H9 (cell line): ENCODE measurements at regions not wholly inside any gene's neighbourhood (a gene's known extent, or its start where the extent isn't known, plus 50 kb on each side); places are given as distances from the start of the nearest gene placed in this dataset.

ENCODE experiments used
- DNase-seq: peaks from one replicate; pipeline ENCODE4 v3.0.0-alpha.2; 2017
- H2AFZ ChIP-seq: one replicate; pipeline ENCODE4 v1.6.1; 2013; ENCODE audit warnings: mild to moderate bottlenecking, low read length, control low read depth, moderate library complexity
- H2AK5ac ChIP-seq: 2 replicates; pipeline ENCODE4 v1.6.1; 2013; ENCODE audit warnings: low read length, control low read depth, mixed read lengths; ENCODE audit not compliant: insufficient read length
- H2BK120ac ChIP-seq: one replicate; pipeline ENCODE4 v1.6.1; 2013; ENCODE audit warnings: low read depth, mild to moderate bottlenecking, low read length, control low read depth, inconsistent platforms; ENCODE audit not compliant: poor library complexity, severe bottlenecking
- H2BK12ac ChIP-seq: 2 replicates; pipeline ENCODE4 v1.6.1; 2013; ENCODE audit warnings: low read length, control low read depth, mixed read lengths, low read depth; ENCODE audit not compliant: insufficient read length
- H2BK15ac ChIP-seq: 2 replicates; pipeline ENCODE4 v1.6.1; 2013; ENCODE audit warnings: low read depth, low read length, control low read depth
- H2BK20ac ChIP-seq: one replicate; pipeline ENCODE4 v1.6.1; 2013; ENCODE audit warnings: low read depth, mild to moderate bottlenecking, low read length, control low read depth, inconsistent platforms; ENCODE audit not compliant: poor library complexity, severe bottlenecking
- H2BK5ac ChIP-seq: 2 replicates; pipeline ENCODE4 v1.6.1; 2013; ENCODE audit warnings: low read length, control low read depth, mixed read lengths; ENCODE audit not compliant: insufficient read length
- H3K14ac ChIP-seq: 2 replicates; pipeline ENCODE4 v1.6.1; 2013; ENCODE audit warnings: low read length, control low read depth; ENCODE audit not compliant: insufficient read depth
- H3K18ac ChIP-seq: 2 replicates; pipeline ENCODE4 v1.6.1; 2013; ENCODE audit warnings: low read depth, mild to moderate bottlenecking, mixed read lengths, low read length, control low read depth; ENCODE audit not compliant: insufficient read length
- H3K23ac ChIP-seq: 2 replicates; pipeline ENCODE4 v1.6.1; 2013; ENCODE audit warnings: low read length, control low read depth, mixed read lengths, low read depth; ENCODE audit not compliant: insufficient read length
- H3K23me2 ChIP-seq: 2 replicates; pipeline ENCODE4 v1.6.1; 2013; ENCODE audit warnings: low read depth, mild to moderate bottlenecking, mixed read lengths, low read length, control low read depth; ENCODE audit not compliant: insufficient read length, poor library complexity, severe bottlenecking
- H3K27ac ChIP-seq: 2 replicates; pipeline ENCODE4 v1.5.1; 2013; ENCODE audit warnings: low read length, control low read depth, mixed read lengths, low read depth; ENCODE audit not compliant: insufficient read length
- H3K27me3 ChIP-seq: 2 replicates; pipeline ENCODE4 v1.6.1; 2013; ENCODE audit warnings: low read length, control low read depth, inconsistent platforms; ENCODE audit not compliant: insufficient read depth
- H3K4ac ChIP-seq: 2 replicates; pipeline ENCODE4 v1.6.1; 2013; ENCODE audit warnings: low read depth, mild to moderate bottlenecking, control low read depth, inconsistent platforms, low read length, moderate library complexity
- H3K4me1 ChIP-seq: 2 replicates; pipeline ENCODE4 v1.6.1; 2013; ENCODE audit warnings: low read length, control low read depth, inconsistent platforms; ENCODE audit not compliant: insufficient read depth
- H3K4me2 ChIP-seq: 2 replicates; pipeline ENCODE4 v1.6.1; 2013; ENCODE audit warnings: low read length, control low read depth, mixed read lengths; ENCODE audit not compliant: insufficient read length, insufficient read depth
- H3K56ac ChIP-seq: 2 replicates; pipeline ENCODE4 v1.6.1; 2013; ENCODE audit warnings: low read depth, mild to moderate bottlenecking, mixed read lengths, low read length, control low read depth; ENCODE audit not compliant: insufficient read length
- H3K79me1 ChIP-seq: 2 replicates; pipeline ENCODE4 v1.6.1; 2013; ENCODE audit warnings: low read depth, mild to moderate bottlenecking, moderate library complexity, low read length, control low read depth, inconsistent platforms; ENCODE audit not compliant: insufficient read depth, poor library complexity, severe bottlenecking
- H3K79me2 ChIP-seq: 2 replicates; pipeline ENCODE4 v1.6.1; 2013; ENCODE audit warnings: low read length, control low read depth, inconsistent platforms; ENCODE audit not compliant: insufficient read depth
- H3K9ac ChIP-seq: 2 replicates; pipeline ENCODE4 v1.6.1; 2013; ENCODE audit warnings: low read length, control low read depth, mixed read lengths; ENCODE audit not compliant: insufficient read length; ENCODE audit errors: extremely low read depth
- H3K9me3 ChIP-seq: one replicate; pipeline ENCODE4 v1.6.1; 2013; ENCODE audit warnings: low read depth, low read length, inconsistent platforms; ENCODE audit not compliant: control insufficient read depth
- H3T11ph ChIP-seq: one replicate; pipeline ENCODE4 v1.6.1; 2013; ENCODE audit warnings: mild to moderate bottlenecking, low read length, control low read depth, inconsistent platforms
- H4K20me1 ChIP-seq: one replicate; pipeline ENCODE4 v1.6.1; 2013; ENCODE audit not compliant: control insufficient read depth, insufficient read length, insufficient read depth
- H4K5ac ChIP-seq: 2 replicates; pipeline ENCODE4 v1.6.1; 2013; ENCODE audit warnings: low read depth, mild to moderate bottlenecking, mixed read lengths, low read length, control low read depth; ENCODE audit not compliant: insufficient read length
- H4K8ac ChIP-seq: replicated peaks from 2 replicates; pipeline ENCODE4 v1.6.1; 2013; ENCODE audit warnings: low read length, control low read depth, mixed read lengths, low read depth; ENCODE audit not compliant: insufficient read length
- H4K91ac ChIP-seq: 2 replicates; pipeline ENCODE4 v1.6.1; 2013; ENCODE audit warnings: low read depth, mild to moderate bottlenecking, moderate library complexity, mixed read lengths, low read length, control low read depth; ENCODE audit not compliant: insufficient read length
- H3K27ac Mint-ChIP-seq, 3 experiments: 2 replicates in 2 of 3; 3 replicates in 1 of 3; pipeline ENCODE4 v1.8.0; 2020 to 2021; ENCODE audit warnings: mixed read lengths in 3 of 3, mild to moderate bottlenecking in 1 of 3, moderate library complexity in 1 of 3
- H3K27me3 Mint-ChIP-seq: 2 replicates; pipeline ENCODE4 v1.8.0; 2021; ENCODE audit warnings: low read depth, mild to moderate bottlenecking, moderate library complexity, mixed read lengths
- H3K36me3 Mint-ChIP-seq, 3 experiments: 2 replicates in 2 of 3; 3 replicates in 1 of 3; pipeline ENCODE4 v1.8.0; 2020 to 2021; ENCODE audit warnings: low read depth in 3 of 3, mixed read lengths in 3 of 3; ENCODE audit not compliant: insufficient read depth in 1 of 3
- H3K4me1 Mint-ChIP-seq, 2 experiments: 2 replicates each; pipeline ENCODE4 v1.8.0; 2020; ENCODE audit warnings: mixed read lengths in 2 of 2
- H3K4me3 Mint-ChIP-seq, 2 experiments: 2 replicates in 1 of 2; 3 replicates in 1 of 2; pipeline ENCODE4 v1.8.0; 2020 to 2021; ENCODE audit warnings: mild to moderate bottlenecking in 2 of 2, mixed read lengths in 2 of 2, moderate library complexity in 1 of 2
- H3K9me3 Mint-ChIP-seq, 2 experiments: 2 replicates in 1 of 2; 3 replicates in 1 of 2; pipeline ENCODE4 v1.8.0; 2020; ENCODE audit warnings: mild to moderate bottlenecking in 2 of 2, mixed read lengths in 2 of 2, moderate library complexity in 1 of 2
- WGBS: extraction: QIAGEN DNeasy Blood & Tissue Kit; methylation state at CpG from one replicate; pipeline ENCODE4 v1.1.7; 2013; ENCODE audit warnings: missing lambda C conversion rate, low lambda C conversion rate, mixed read lengths; ENCODE audit not compliant: insufficient read length; ENCODE audit errors: extremely low coverage; 5-methylcytosine and 5-hydroxymethylcytosine counted together
- TF ChIP-seq, protein P1 (sequence below): fragments of 200-600 bp; sonication (generic); conservative IDR thresholded peaks from 3 replicates; pipeline ENCODE4 v1.8.0; 2021; ENCODE audit warnings: antibody characterized with exemption, mild to moderate bottlenecking

DNA sequence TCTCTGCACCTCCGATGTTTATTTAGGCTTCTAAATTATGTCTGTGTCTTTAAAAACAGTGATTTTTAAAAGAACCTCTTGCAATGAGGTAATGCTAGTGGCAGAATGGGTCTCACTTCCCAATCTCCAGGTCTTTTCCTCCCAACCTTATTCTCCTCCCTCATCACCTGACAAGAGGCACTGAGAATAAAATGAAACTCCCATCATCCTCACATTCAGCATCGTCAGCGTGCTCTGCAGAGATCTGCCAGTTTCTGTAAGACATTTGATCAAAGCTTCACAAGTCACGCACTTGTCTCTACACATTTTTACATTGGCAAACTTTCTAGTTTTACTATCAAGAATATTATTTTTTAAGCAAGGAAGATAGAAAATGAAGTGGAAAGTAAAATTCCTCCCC is 420.5 kb downstream of the GABRB3 start:
- no peak overlapping the region for H4K91ac ChIP-seq
- H3K4me3 Mint-ChIP-seq = no peak overlapping the region
- H3K4ac ChIP-seq = no peak overlapping the region
- no peaks in the 10 kb centered on the region; the same call in 1 of the 2 replicates for H3K27me3 Mint-ChIP-seq
- H2BK120ac ChIP-seq = no peak overlapping the region
- H3K23ac ChIP-seq = no peak overlapping the region
- H3K79me1 ChIP-seq = no peaks in the 10 kb centered on the region
- H4K8ac ChIP-seq = no peak overlapping the region
- TF ChIP-seq, protein P1, sequence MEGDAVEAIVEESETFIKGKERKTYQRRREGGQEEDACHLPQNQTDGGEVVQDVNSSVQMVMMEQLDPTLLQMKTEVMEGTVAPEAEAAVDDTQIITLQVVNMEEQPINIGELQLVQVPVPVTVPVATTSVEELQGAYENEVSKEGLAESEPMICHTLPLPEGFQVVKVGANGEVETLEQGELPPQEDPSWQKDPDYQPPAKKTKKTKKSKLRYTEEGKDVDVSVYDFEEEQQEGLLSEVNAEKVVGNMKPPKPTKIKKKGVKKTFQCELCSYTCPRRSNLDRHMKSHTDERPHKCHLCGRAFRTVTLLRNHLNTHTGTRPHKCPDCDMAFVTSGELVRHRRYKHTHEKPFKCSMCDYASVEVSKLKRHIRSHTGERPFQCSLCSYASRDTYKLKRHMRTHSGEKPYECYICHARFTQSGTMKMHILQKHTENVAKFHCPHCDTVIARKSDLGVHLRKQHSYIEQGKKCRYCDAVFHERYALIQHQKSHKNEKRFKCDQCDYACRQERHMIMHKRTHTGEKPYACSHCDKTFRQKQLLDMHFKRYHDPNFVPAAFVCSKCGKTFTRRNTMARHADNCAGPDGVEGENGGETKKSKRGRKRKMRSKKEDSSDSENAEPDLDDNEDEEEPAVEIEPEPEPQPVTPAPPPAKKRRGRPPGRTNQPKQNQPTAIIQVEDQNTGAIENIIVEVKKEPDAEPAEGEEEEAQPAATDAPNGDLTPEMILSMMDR = no peak
- no peaks in the 10 kb centered on the region for H3K27me3 ChIP-seq
- no peaks in the 10 kb centered on the region for H3K9me3 ChIP-seq
- no peaks in the 10 kb centered on the region for H3K79me2 ChIP-seq
- H2BK20ac ChIP-seq = no peak overlapping the region
- H4K20me1 ChIP-seq = no peaks in the 10 kb centered on the region
- H4K5ac ChIP-seq = no peak overlapping the region
- no peak overlapping the region for H2BK12ac ChIP-seq
- H3K14ac ChIP-seq = no peak overlapping the region
- 0 out of 2 replicates have a peak, but pooled peaks cover 2% of the 10 kb centered on the region for H3K4me1 ChIP-seq
- WGBS = no CpG with 5 or more reads among the region's 4 CpGs
- no peak overlapping the region for H3K27ac Mint-ChIP-seq
- H3K9ac ChIP-seq = no peak overlapping the region
- no peak overlapping the region for H3K4me2 ChIP-seq
- H3K56ac ChIP-seq = no peak overlapping the region
- H3K4me1 Mint-ChIP-seq = peaks cover 6% of the 10 kb centered on the region in 2 experiments
- no peak overlapping the region for H2AK5ac ChIP-seq
- no peak overlapping the region for H3T11ph ChIP-seq
- H3K18ac ChIP-seq = no peak overlapping the region
- H3K9me3 Mint-ChIP-seq = peaks cover 7 to 16% of the 10 kb centered on the region in 2 experiments
- no peak overlapping the region for H2BK15ac ChIP-seq
- no peaks in the 10 kb centered on the region for H3K23me2 ChIP-seq
- no peak overlapping the region for H2BK5ac ChIP-seq
- H2AFZ ChIP-seq = no peak overlapping the region
- no peak overlapping the region for H3K27ac ChIP-seq
- DNase-seq = no peak
- H3K36me3 Mint-ChIP-seq = peaks cover 6 to 10% (median 6%) of the 10 kb centered on the region in 3 experiments; a peak in 6 of 7 replicates
